ENCODE measurements at regions not wholly inside any gene's neighbourhood (a gene's known extent, or its start where the extent isn't known, plus 50 kb on each side); places are given as distances from the start of the nearest gene placed in this dataset.

DNA sequence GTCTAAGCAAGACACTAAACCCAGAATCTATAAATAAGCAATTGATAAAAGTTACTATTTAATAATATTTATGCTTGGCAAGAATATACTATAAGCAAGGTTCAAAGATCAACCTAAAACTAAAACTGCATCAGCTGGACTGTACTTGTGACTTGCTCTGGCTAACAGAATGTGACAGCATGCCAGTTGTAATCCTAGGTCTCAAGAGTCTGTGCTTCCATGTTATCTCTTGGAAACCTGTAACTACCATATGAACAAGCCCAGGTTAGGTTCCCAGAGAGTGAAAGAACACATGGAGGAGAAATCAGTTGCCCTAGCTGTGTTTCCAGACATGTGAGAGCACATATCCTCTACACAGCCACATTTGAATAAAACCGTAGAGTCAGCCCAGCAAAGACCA is 297.4 kb downstream of the CDH2 start:
- Mint-ChIP-seq H3K27ac (no peak overlapping the region), H3K27me3 (ENCODE audit: low read depth in 3 of 3) (peaks cover 0 to 2% (median 0%) of the 10 kb centered on the region in 3 donors), H3K4me1 (no peaks in the 10 kb centered on the region), H3K9me3 (peaks cover 0 to 7% (median 3%) of the 10 kb centered on the region in 7 donors), H3K36me3 (no peaks in the 10 kb centered on the region), H3K4me3 (no peak overlapping the region)
- H3K36me3 ChIP-seq (replicated peaks in 1 of 2; ENCODE audit: control insufficient read depth in 1 of 2, insufficient read depth in 2 of 2, low read length in 2 of 2), result no peaks in the 10 kb centered on the region
- H3K27ac ChIP-seq (ENCODE audit: low read depth in 1 of 2, low read length in 2 of 2), result no peak overlapping the region
- no peak overlapping the region for H2AFZ ChIP-seq (ENCODE audit: insufficient read depth, low read depth, low read length, poor library complexity, severe bottlenecking)
- no peak overlapping the region for H3K4me2 ChIP-seq (replicated peaks; ENCODE audit: extremely low read depth, low read length, poor library complexity, severe bottlenecking)
- H3K79me2 ChIP-seq (ENCODE audit: insufficient read depth, low read length), result no peaks in the 10 kb centered on the region
- no peak overlapping the region for H3K4me3 ChIP-seq (replicated peaks in 1 of 3; ENCODE audit: low read depth in 2 of 3, low read length in 3 of 3)
- WGBS (ENCODE audit: insufficient coverage), result 100% methylated on average over 1 of the region's 1 CpG
- no peak for DNase-seq
- H3K4me1 ChIP-seq (ENCODE audit: control insufficient read depth in 1 of 2, insufficient read depth in 2 of 2, low read length in 2 of 2), result no peaks in the 10 kb centered on the region
- H4K20me1 ChIP-seq (ENCODE audit: insufficient read depth, low read length), result no peaks in the 10 kb centered on the region
- H3K9ac ChIP-seq (ENCODE audit: insufficient read depth, low read length, poor library complexity, severe bottlenecking), result no peak overlapping the region
- no peaks in the 10 kb centered on the region for H3K27me3 ChIP-seq (ENCODE audit: control insufficient read depth in 2 of 2, insufficient read depth in 2 of 2, low read length in 2 of 2)
- intact Hi-C loops (cut with micrococcal nuclease), result no loop called here
- no peak for TF ChIP-seq CTCF (IDR thresholded peaks at IDR 0.05)
- H3K9me3 ChIP-seq (replicated peaks in 1 of 2; ENCODE audit: control insufficient read depth in 1 of 2, insufficient read depth in 1 of 2, low read length in 2 of 2), result peaks cover 0 to 4% of the 10 kb centered on the region in 2 donors

- Mint-ChIP-seq H3K36me3 (no peaks in the 10 kb centered on the region), H3K4me1 (no peaks in the 10 kb centered on the region), H3K27me3 (ENCODE audit: low read depth in 3 of 3) (peaks cover 0 to 2% (median 0%) of the 10 kb centered on the region in 3 donors), H3K27ac (no peak overlapping the region), H3K9me3 (peaks cover 0 to 6% (median 2%) of the 10 kb centered on the region in 7 donors), H3K4me3 (no peak overlapping the region)
- H3K27ac ChIP-seq (ENCODE audit: low read depth in 1 of 2, low read length in 2 of 2), result no peak overlapping the region
- H2AFZ ChIP-seq (ENCODE audit: insufficient read depth, low read depth, low read length, poor library complexity, severe bottlenecking), result no peak overlapping the region
- no peaks in the 10 kb centered on the region for H3K79me2 ChIP-seq (ENCODE audit: insufficient read depth, low read length)
- WGBS (ENCODE audit: insufficient coverage), result 59% methylated on average over 2 of the region's 5 CpGs
- DNase-seq, result no peak
- H3K4me1 ChIP-seq (ENCODE audit: control insufficient read depth in 1 of 2, insufficient read depth in 2 of 2, low read length in 2 of 2), result no peaks in the 10 kb centered on the region
- peaks cover 0 to 3% of the 10 kb centered on the region in 2 donors for H3K9me3 ChIP-seq (replicated peaks in 1 of 2; ENCODE audit: control insufficient read depth in 1 of 2, insufficient read depth in 1 of 2, low read length in 2 of 2)
- intact Hi-C loops (cut with micrococcal nuclease), result no loop called here
- no peaks in the 10 kb centered on the region for H3K36me3 ChIP-seq (replicated peaks in 1 of 2; ENCODE audit: control insufficient read depth in 1 of 2, insufficient read depth in 2 of 2, low read length in 2 of 2)
- H3K4me3 ChIP-seq (replicated peaks in 1 of 3; ENCODE audit: low read depth in 2 of 3, low read length in 3 of 3), result no peak overlapping the region
- no peaks in the 10 kb centered on the region for H4K20me1 ChIP-seq (ENCODE audit: insufficient read depth, low read length)
- H3K27me3 ChIP-seq (ENCODE audit: control insufficient read depth in 2 of 2, insufficient read depth in 2 of 2, low read length in 2 of 2), result no peaks in the 10 kb centered on the region
- no peak for TF ChIP-seq CTCF (IDR thresholded peaks at IDR 0.05)
- no peak overlapping the region for H3K4me2 ChIP-seq (replicated peaks; ENCODE audit: extremely low read depth, low read length, poor library complexity, severe bottlenecking)
- H3K9ac ChIP-seq (ENCODE audit: insufficient read depth, low read length, poor library complexity, severe bottlenecking), result no peak overlapping the region
These were observed 305.2 kb downstream of the CDH2 start for GRCh38 chr18:27871726-27872125.
